Transverse colon (tissue), 4 donors: ENCODE measurements at regions not wholly inside any gene's neighbourhood (a gene's known extent, or its start where the extent isn't known, plus 50 kb on each side); places are given as distances from the start of the nearest gene placed in this dataset.

ENCODE experiments used
- CTCF ChIP-seq, 5 experiments: fragments of 200-600 bp in 3 of 5; fragments of 450-650 bp in 2 of 5; sonication (generic) in 3 of 5; IDR thresholded peaks; 1 replicate in 2 of 5; 2 replicates in 3 of 5; pipeline ENCODE4 v1.5.1; 2016 to 2017; ENCODE audit warnings: antibody characterized with exemption in 5 of 5, inconsistent platforms in 3 of 5, mild to moderate bottlenecking in 2 of 5, moderate library complexity in 1 of 5
- EP300 ChIP-seq: sonication (generic); formaldehyde crosslinking; IDR thresholded peaks from one replicate; pipeline ENCODE4 v1.6.1; 2017; ENCODE audit warnings: antibody characterized with exemption, low read depth
- POLR2A ChIP-seq: fragments of 450-650 bp; IDR thresholded peaks from one replicate; pipeline ENCODE4 v1.6.1; 2016; ENCODE audit warnings: antibody characterized with exemption, mild to moderate bottlenecking, moderate library complexity
- POLR2AphosphoS5 ChIP-seq, 3 donors: sonication (generic); formaldehyde crosslinking; IDR thresholded peaks; one replicate each; pipeline ENCODE4 v1.6.1; 2016; ENCODE audit warnings: antibody characterized with exemption in 3 of 3

- TF ChIP-seq EP300 (no peak), CTCF (IDR thresholded peaks at IDR 0.05) (no peak), POLR2A (no peak), POLR2AphosphoS5 (IDR thresholded peaks at IDR 0.05) (no peak)
Measured at GRCh38 chr18:28485918-28486317, 309.0 kb upstream of the CDH2 start.
